ENCODE measurements at regions not wholly inside any gene's neighbourhood (a gene's known extent, or its start where the extent isn't known, plus 50 kb on each side); places are given as distances from the start of the nearest gene placed in this dataset.
"Not testable (repeated sequence)": the region's sequence is repeated elsewhere in the genome, so short reads cannot be mapped to it uniquely, and the experiment has no call there.

- Histone ChIP-seq H3K27ac (no peak overlapping the region), H3K36me3 (replicated peaks in 1 of 2; ENCODE audit: insufficient read depth in 1 of 2, low read depth in 2 of 2) (no peaks in the 10 kb centered on the region), H3K27me3 (no peaks in the 10 kb centered on the region), H3K9me3 (no peaks in the 10 kb centered on the region), H3K4me1 (peaks cover 12% of the 10 kb centered on the region), H3K4me3 (no peak overlapping the region)
- no peak for ATAC-seq
- intact Hi-C loops (cut with DNase I): no loop called here
- TF ChIP-seq POLR2A (IDR thresholded peaks at IDR 0.05): no peak
- no peak for TF ChIP-seq CTCF (IDR thresholded peaks at IDR 0.05)
- no peak for DNase-seq
- 91% methylated on average over 24 of the region's 24 CpGs for WGBS, 2 donors
These were observed 101.3 kb upstream of the HES1 start for GRCh38 chr3:194034346-194035336.

- TF ChIP-seq CTCF (IDR thresholded peaks at IDR 0.05): no peak
- H3K9me3 ChIP-seq: no peaks in the 10 kb centered on the region
- no peak overlapping the region for H3K27ac ChIP-seq
- ATAC-seq (no peak), DNase-seq (no peak)
- H3K27me3 ChIP-seq: no peaks in the 10 kb centered on the region
- H3K4me1 ChIP-seq: peaks cover 3% of the 10 kb centered on the region
- no peaks in the 10 kb centered on the region for H3K36me3 ChIP-seq (replicated peaks in 1 of 2; ENCODE audit: insufficient read depth in 1 of 2, low read depth in 2 of 2)
- WGBS, 2 donors: 68 to 75% methylated on average over 5 of the region's 5 CpGs
- intact Hi-C loops (cut with DNase I): no loop called here
- H3K4me3 ChIP-seq: no peak overlapping the region
These were observed 100.4 kb upstream of the HES1 start for GRCh38 chr3:194035406-194036138.

GRCh38 chr3:194036842-194037241 is 99.1 kb upstream of the HES1 start:
- Histone ChIP-seq H3K4me3 (no peak overlapping the region), H3K27me3 (no peaks in the 10 kb centered on the region), H3K9me3 (no peaks in the 10 kb centered on the region), H3K36me3 (replicated peaks in 1 of 2; ENCODE audit: insufficient read depth in 1 of 2, low read depth in 2 of 2) (no peaks in the 10 kb centered on the region), H3K27ac (no peak overlapping the region), H3K4me1 (no peaks in the 10 kb centered on the region)
- ATAC-seq (no peak), DNase-seq (no peak)
- TF ChIP-seq CTCF (IDR thresholded peaks at IDR 0.05) (no peak), POLR2A (IDR thresholded peaks at IDR 0.05) (no peak)
- 94 to 95% methylated on average over 6 of the region's 6 CpGs for WGBS, 2 donors
- intact Hi-C loops (cut with DNase I): no loop called here

GRCh38 chr3:194038346-194038745 is 97.6 kb upstream of the HES1 start:
- H3K4me3 ChIP-seq; H3K4me1 ChIP-seq; H3K36me3 ChIP-seq (replicated peaks in 1 of 2; ENCODE audit: insufficient read depth in 1 of 2, low read depth in 2 of 2); ATAC-seq; intact Hi-C loops (cut with DNase I); H3K9me3 ChIP-seq; H3K27ac ChIP-seq; H3K27me3 ChIP-seq; DNase-seq: not testable (repeated sequence)
- WGBS, 2 donors: 94% methylated on average over 13 of the region's 13 CpGs

GRCh38 chr3:194038960-194039359 is 97.0 kb upstream of the HES1 start:
- Histone ChIP-seq H3K9me3 (no peaks in the 10 kb centered on the region), H3K4me3 (no peak overlapping the region), H3K27me3 (no peaks in the 10 kb centered on the region), H3K36me3 (replicated peaks in 1 of 2; ENCODE audit: insufficient read depth in 1 of 2, low read depth in 2 of 2) (no peaks in the 10 kb centered on the region), H3K4me1 (no peaks in the 10 kb centered on the region), H3K27ac (no peak overlapping the region)
- intact Hi-C loops (cut with DNase I): no loop called here
- no peak for ATAC-seq
- 79 to 96% methylated on average over 5 of the region's 5 CpGs for WGBS, 2 donors
- TF ChIP-seq CTCF (IDR thresholded peaks at IDR 0.05) (no peak), POLR2A (IDR thresholded peaks at IDR 0.05) (no peak)
- no peak for DNase-seq
